Coronary artery (tissue), 2 donors: ENCODE measurements at regions not wholly inside any gene's neighbourhood (a gene's known extent, or its start where the extent isn't known, plus 50 kb on each side); places are given as distances from the start of the nearest gene placed in this dataset.

Source experiments
- DNase-seq: peaks from one replicate; pipeline ENCODE4 v3.0.0-alpha.2; 2017; ENCODE audit warnings: low spot score
- H3K27ac ChIP-seq, 2 donors: fragments of 200-600 bp; sonication (generic); one replicate each; pipeline ENCODE4 v1.5.1; 2016 to 2019
- H3K4me3 ChIP-seq: fragments of 200-600 bp; sonication (generic); 2 replicates; pipeline ENCODE4 v1.5.1; 2016; ENCODE audit warnings: mild to moderate bottlenecking, moderate library complexity
- CTCF ChIP-seq: fragments of 200-600 bp; sonication (generic); IDR thresholded peaks from one replicate; pipeline ENCODE4 v1.5.1; 2019; ENCODE audit warnings: antibody characterized with exemption

DNA sequence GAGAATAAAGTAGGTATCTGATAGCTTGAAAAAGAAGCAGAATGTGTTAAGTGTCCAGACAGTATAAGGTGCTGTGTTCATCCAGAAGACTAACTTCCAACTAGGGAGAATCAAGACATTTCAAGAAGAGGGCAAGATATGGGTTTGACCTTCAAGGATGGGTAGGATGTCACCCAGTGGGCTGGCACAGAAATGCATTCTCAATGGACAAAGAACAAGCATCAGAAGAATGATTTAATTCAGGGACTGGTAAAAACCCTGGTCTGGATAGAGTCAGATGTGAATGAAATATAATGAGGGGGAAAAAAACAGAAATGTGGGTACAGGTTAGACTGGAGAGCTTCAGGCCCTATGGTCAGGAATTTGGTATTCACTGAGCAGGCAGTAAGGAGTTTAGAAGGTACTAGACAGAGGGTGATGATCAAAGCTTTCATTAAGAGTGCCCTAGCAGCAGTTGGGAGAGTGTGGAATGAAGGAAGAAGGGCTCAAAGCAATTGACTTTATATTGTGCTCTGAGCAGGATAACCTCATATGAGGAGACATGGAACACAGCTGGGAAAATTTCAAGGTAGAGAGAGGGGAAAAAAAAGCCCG is 180.7 kb upstream of the ANK3 start:
- DNase-seq = no peak
- no peak for TF ChIP-seq CTCF
- H3K27ac ChIP-seq = no peak overlapping the region
- H3K4me3 ChIP-seq = no peak overlapping the region

DNA sequence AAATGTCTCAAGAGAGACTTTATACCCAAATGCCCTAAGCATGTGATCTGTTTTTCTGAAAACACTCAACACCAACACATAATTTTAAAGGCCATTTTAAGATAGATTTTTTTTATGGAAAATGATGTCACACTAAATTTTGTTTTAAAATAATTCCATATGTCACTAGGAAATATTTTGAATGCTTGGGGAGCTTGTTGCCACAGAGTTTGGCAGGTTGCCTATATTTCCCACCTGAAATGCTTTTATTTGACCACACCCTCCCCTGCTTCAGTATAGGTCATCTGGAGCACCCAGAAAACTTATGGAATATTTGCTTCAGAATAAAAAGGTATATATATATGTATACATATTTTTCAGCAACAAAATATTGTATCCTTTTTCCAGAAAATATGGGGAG is 180.0 kb upstream of the ANK3 start:
- no peak overlapping the region for H3K27ac ChIP-seq
- TF ChIP-seq CTCF = no peak
- DNase-seq = no peak
- no peak overlapping the region for H3K4me3 ChIP-seq

DNA sequence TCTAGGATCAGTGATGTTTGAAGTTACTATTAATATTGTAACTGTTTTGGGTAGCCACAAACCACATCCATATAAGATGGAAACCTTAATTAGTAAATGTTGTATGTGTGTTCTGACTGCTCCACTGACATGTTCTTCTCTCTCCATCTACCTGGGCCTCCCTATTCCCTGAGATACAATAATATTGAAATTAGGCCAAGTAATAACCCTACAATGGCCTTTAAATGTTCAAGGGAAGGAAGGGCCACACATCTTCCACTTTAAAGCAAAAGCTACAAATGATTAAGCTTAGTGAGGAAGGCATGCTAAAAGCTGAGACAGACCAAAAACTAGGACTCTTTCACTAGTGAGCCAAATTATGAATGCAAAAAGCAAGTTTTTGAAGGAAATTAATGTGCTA is 176.4 kb upstream of the ANK3 start:
- Histone ChIP-seq H3K27ac (no peak overlapping the region), H3K4me3 (no peak overlapping the region)
- no peak for TF ChIP-seq CTCF
- DNase-seq = no peak

GRCh38 chr10:60565492-60565891 is 175.8 kb upstream of the ANK3 start:
- TF ChIP-seq CTCF = no peak
- no peak for DNase-seq
- H3K27ac ChIP-seq = no peak overlapping the region
- H3K4me3 ChIP-seq = no peak overlapping the region

DNA sequence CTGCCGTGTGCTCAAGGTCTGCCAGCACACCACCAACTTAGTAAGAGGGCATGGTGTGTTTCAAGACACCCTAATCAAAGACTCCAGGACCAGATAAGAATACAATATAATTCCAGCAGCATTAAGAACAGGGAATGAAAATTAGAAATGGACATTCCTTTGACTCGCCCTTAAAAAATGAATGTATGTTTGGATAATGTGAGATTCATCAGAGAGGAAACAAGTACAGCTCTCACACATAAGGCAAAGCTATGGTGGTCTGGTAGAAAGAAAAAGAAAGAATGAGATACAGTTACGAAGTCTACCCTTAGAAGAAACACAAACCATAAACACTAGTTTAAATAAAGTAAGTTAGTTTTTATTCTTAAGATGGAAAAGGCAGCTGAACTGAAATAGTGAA is 174.8 kb upstream of the ANK3 start:
- DNase-seq = no peak
- Histone ChIP-seq H3K27ac (no peak overlapping the region), H3K4me3 (no peak overlapping the region)
- TF ChIP-seq CTCF = no peak

DNA sequence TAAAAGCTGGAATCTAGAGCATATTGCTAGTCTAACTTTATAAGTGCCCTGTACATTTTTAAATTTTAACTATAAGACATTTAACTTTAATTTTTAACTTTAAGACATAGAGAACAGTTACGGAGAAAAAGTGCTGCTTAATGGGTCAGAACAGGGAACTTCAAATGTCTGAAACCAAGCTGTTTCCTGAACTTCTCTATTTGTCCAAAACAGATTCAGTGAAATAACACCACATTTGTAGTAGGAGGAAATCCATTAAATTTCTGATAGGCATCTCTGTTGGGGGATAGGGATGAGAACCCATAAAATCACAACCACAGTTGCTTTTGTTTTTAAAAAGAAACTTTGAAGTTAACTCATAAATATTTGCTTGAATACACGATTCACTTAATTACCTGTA is 170.8 kb upstream of the ANK3 start:
- no peak overlapping the region for H3K4me3 ChIP-seq
- no peak for TF ChIP-seq CTCF
- no peak overlapping the region for H3K27ac ChIP-seq
- no peak for DNase-seq

DNA sequence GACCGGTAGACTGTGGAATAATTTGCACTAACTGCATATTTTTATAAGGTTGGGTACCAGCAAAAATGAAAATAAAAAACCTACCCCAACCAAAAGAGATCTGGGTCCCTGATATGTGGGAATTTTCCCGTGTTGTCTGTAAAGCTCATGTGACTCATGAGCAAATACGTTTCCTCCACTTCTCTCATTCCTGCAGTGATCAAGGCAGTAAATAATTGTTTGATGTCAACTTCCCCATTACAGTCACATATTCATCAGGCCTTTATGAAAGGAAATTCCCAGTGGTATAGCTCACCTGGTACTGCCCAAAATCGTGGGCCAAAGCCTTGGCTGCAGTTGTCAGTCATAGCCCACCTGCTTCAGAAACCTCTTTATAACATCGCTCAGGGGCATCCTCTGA is 166.0 kb upstream of the ANK3 start:
- DNase-seq = no peak
- H3K4me3 ChIP-seq = no peak overlapping the region
- no peak for TF ChIP-seq CTCF
- H3K27ac ChIP-seq = no peak overlapping the region
